ENCODE measurements at regions not wholly inside any gene's neighbourhood (a gene's known extent, or its start where the extent isn't known, plus 50 kb on each side); places are given as distances from the start of the nearest gene placed in this dataset.

DNA sequence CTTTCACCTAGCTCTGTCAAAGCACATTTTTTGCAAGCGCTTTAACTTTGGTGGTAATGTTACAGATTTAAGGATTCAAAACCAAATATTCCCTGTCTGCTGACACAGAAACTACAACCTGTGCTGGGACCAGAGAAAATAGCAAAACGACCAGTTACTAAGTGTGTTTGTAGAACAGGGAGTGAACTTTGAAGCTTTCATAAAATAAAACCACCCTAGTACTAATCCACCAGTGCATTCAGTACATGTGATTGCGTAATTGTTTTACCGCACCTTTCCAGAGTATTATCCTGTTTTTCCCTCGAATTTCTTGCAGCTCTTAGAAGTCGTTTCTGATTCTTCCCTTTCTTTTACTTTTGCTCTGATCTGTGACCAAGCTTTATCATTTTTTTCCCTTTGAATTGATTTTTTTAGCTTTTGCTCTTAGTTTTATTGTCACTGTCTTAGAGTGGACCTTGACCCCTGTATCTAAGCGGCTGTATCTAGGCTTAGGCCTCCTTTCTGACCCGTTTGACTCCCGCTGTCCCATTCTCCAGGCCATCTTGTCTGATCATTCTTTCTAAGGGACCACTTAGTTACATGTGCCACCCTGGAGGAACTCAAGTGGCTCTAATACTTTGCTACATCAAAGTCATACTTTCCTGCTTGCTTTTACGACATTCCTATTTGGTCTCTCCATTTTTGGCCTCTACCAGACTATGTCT, 429.4 kb downstream of the PCNX1 start:
- Histone ChIP-seq H3K27ac (no peak overlapping the region), H3K4me3 (no peak overlapping the region)
- TF ChIP-seq CTCF (IDR thresholded peaks at IDR 0.05) = no peak
- no peak for DNase-seq (ENCODE audit: low spot score)

DNA sequence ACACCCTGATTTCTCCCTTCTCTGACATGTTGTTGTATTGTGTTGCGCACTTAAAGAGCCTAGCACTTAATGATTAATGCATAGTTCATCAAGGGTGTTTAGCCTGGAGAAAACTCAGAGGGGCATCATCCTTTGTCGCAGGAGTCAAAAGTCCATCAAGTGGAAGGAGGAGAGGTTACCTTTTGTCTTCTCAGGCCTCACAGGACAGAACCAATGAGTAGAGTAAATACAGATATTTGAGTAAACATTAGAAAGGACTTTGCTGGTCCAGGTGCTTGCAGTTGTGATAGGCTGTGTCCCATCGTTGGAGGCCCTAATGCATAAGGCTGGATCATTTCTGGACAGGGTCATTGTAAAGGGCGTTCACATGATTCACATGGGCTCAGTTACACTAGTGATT, 430.9 kb downstream of the PCNX1 start:
- no peak for DNase-seq (ENCODE audit: low spot score)
- H3K27ac ChIP-seq = no peak overlapping the region
- TF ChIP-seq CTCF (IDR thresholded peaks at IDR 0.05) = no peak
- no peak overlapping the region for H3K4me3 ChIP-seq

DNA sequence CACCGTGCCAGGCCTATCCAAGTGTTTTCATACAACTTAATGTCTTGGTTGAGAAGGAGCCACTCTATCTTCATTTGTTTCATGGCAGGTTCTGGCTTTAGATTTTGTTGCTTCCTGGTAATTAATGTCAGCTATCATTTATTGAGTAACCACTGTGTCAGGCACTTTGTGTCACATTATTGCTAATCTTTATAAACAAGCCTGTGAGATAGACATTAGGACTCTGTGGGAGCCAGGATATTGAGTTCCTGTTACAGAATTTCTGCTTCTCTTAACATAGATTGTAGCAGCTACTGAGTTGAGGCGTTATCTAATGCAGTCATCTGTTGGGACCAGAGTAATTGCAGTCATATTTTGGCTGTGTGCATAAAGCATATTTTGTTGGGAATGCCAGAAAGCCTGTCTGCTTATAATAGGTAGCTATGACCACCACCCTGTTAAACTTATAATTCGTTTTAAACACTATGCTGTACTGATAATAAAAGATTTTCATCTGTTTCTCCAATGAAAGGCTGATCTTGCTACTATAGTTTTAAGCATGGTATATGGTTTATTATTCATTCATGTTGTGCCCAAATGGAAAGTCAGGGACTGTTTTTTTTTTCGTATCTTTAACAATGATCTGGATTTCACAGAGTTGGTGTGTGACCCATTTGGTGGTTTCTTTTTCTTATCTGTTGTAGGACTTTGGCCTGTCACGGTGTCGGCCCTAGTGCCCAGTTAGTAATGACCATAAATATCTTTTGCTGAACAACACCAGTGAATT, 432.6 kb downstream of the PCNX1 start:
- TF ChIP-seq CTCF (IDR thresholded peaks at IDR 0.05) = no peak
- no peak overlapping the region for H3K4me3 ChIP-seq

GRCh38 chr14:71341156-71341555, 433.9 kb downstream of the PCNX1 start:
- TF ChIP-seq CTCF (IDR thresholded peaks at IDR 0.05) = no peak
- DNase-seq (ENCODE audit: low spot score) = no peak
- Histone ChIP-seq H3K4me3 (no peak overlapping the region), H3K27ac (peak overlapping the region in 1 of 2 donors; percentile 1)

More for the DNA sequence above, 432.6 kb downstream of the PCNX1 start:
- DNase-seq (ENCODE audit: low spot score) = no peak
- H3K27ac ChIP-seq = no peak overlapping the region

- H3K4me3 ChIP-seq = no peak overlapping the region
- DNase-seq (ENCODE audit: low spot score) = no peak
- no peak for TF ChIP-seq CTCF (IDR thresholded peaks at IDR 0.05)
- H3K27ac ChIP-seq = no peak overlapping the region
Observed at GRCh38 chr14:71343724-71344123, 436.5 kb downstream of the PCNX1 start.

GRCh38 chr14:71344506-71344905, 437.2 kb downstream of the PCNX1 start:
- DNase-seq (ENCODE audit: low spot score) = no peak
- H3K27ac ChIP-seq = no peak overlapping the region
- TF ChIP-seq CTCF (IDR thresholded peaks at IDR 0.05) = no peak
- H3K4me3 ChIP-seq = no peak overlapping the region

DNA sequence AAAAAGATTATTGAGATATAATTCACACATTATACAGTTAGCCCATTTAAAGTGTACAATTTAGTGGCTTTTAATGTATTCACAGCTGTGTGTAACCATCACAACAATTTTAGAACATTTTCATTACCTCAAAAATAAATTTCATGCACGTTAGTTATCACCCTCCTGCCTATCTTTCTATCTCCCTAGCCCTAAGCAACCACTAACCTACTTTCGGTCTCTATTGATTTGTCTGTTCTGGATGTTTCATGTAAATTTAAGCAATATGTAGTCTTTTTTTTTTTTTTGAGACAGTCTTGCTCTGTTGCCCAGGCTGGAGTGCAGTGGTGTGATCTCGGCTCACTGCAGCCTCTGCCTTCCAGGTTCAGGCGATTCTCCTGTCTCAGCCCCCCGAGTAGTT, 439.4 kb downstream of the PCNX1 start:
- no peak for TF ChIP-seq CTCF (IDR thresholded peaks at IDR 0.05)
- H3K27ac ChIP-seq = no peak overlapping the region
- no peak overlapping the region for H3K4me3 ChIP-seq

More for the DNA sequence above, 439.4 kb downstream of the PCNX1 start:
- no peak for DNase-seq (ENCODE audit: low spot score)
